ENCODE measurements at regions not wholly inside any gene's neighbourhood (a gene's known extent, or its start where the extent isn't known, plus 50 kb on each side); places are given as distances from the start of the nearest gene placed in this dataset.

- TF ChIP-seq POLR2A (IDR thresholded peaks at IDR 0.05; ENCODE audit: extremely low read depth, insufficient read length) (no peak), CTCF (IDR thresholded peaks at IDR 0.05; ENCODE audit: low read depth, low read length) (no peak), MAX (IDR thresholded peaks at IDR 0.05; ENCODE audit: low read depth, low read length) (no peak), MYC (IDR thresholded peaks at IDR 0.05; ENCODE audit: low read depth, low read length) (no peak)
Observed at GRCh38 chrX:148316446-148316845, 184.0 kb upstream of the AFF2 start.

Data from NB4 (cell line).